A549 (cell line): ENCODE measurements at regions not wholly inside any gene's neighbourhood (a gene's known extent, or its start where the extent isn't known, plus 50 kb on each side); places are given as distances from the start of the nearest gene placed in this dataset.

Experiments
- EP300 ChIP-seq, 2 experiments: fragments of >200 bp; sonication (Bioruptor Twin); formaldehyde crosslinking; IDR thresholded peaks; 2 replicates in 1 of 2; 3 replicates in 1 of 2; pipeline ENCODE4 v1.6.1; 2016 to 2017
- FOSL2 ChIP-seq, 2 experiments: fragments of 450-650 bp in 1 of 2; fragments of >200 bp in 1 of 2; sonication (Bioruptor Twin) in 1 of 2; formaldehyde crosslinking; IDR thresholded peaks; 2 replicates each; pipeline versions ENCODE4 v1.5.0 to v1.6.1; 2016 to 2020; ENCODE audit warnings: mild to moderate bottlenecking in 1 of 2, moderate library complexity in 1 of 2
- KDM5A ChIP-seq: fragments of 200-600 bp; sonication (generic); IDR thresholded peaks from 2 replicates; pipeline ENCODE4 v1.6.1; 2016; ENCODE audit warnings: antibody characterized with exemption, mild to moderate bottlenecking
- MAZ ChIP-seq: fragments of 150-350 bp; IDR thresholded peaks from 2 replicates; pipeline ENCODE4 v1.6.1; 2014; ENCODE audit warnings: antibody characterized with exemption, low read depth, low read length, borderline replicate concordance
- POLR2A ChIP-seq: IDR thresholded peaks from 2 replicates; pipeline ENCODE4 v1.6.1; 2012; ENCODE audit warnings: mild to moderate bottlenecking, low read length
- ZFP36 ChIP-seq: fragments of 450-650 bp; IDR thresholded peaks from 2 replicates; pipeline ENCODE4 v1.6.1; 2014; ENCODE audit warnings: borderline replicate concordance; ENCODE audit not compliant: partially characterized antibody
- TF ChIP-seq, protein P1 (sequence below): fragments of >200 bp; sonication (Bioruptor Twin); formaldehyde crosslinking; IDR thresholded peaks from 3 replicates; pipeline ENCODE4 v1.5.1; 2016
- TF ChIP-seq, protein P2 (sequence below): fragments of >200 bp; sonication (Bioruptor Twin); formaldehyde crosslinking; IDR thresholded peaks from 3 replicates; pipeline ENCODE4 v1.6.1; 2016
- TF ChIP-seq, protein P3 (sequence below): fragments of 200-600 bp; sonication (generic); IDR thresholded peaks from 2 replicates; pipeline ENCODE4 v1.6.1; 2016; ENCODE audit warnings: antibody characterized with exemption, mild to moderate bottlenecking, moderate library complexity
- TF ChIP-seq, protein P4 (sequence below): fragments of 450-650 bp; IDR thresholded peaks from 2 replicates; pipeline ENCODE4 v1.6.1; 2014; ENCODE audit warnings: antibody characterized with exemption

DNA sequence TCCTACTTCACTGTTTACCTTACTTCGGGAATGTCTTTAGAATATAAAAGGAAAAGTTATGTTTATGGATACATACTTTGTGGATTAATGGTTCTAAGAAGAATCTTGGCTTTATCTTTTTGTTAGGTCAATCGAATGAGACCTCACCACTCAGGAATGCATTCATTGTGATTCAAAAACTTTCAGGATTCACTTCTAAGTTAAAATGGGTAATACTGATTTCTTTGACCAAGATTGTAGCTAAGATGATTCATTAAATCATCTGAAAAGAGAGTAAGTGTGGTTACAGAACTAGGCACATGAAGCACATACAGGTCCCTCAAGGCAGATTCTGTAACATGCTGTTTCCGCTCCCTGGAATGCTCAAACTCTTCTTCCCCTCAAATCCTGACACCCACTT, 716.4 kb downstream of the KCNA4 start:
- TF ChIP-seq MAZ (no peak), FOSL2 (IDR thresholded peaks at IDR 0.05) (no peak), FOSL2 (CRISPR knock-in tag; IDR thresholded peaks at IDR 0.05) (no peak), ZFP36 (no peak), EP300 (IDR thresholded peaks at IDR 0.05) (no peak), POLR2A (no peak), KDM5A (no peak)
- TF ChIP-seq, protein P1, sequence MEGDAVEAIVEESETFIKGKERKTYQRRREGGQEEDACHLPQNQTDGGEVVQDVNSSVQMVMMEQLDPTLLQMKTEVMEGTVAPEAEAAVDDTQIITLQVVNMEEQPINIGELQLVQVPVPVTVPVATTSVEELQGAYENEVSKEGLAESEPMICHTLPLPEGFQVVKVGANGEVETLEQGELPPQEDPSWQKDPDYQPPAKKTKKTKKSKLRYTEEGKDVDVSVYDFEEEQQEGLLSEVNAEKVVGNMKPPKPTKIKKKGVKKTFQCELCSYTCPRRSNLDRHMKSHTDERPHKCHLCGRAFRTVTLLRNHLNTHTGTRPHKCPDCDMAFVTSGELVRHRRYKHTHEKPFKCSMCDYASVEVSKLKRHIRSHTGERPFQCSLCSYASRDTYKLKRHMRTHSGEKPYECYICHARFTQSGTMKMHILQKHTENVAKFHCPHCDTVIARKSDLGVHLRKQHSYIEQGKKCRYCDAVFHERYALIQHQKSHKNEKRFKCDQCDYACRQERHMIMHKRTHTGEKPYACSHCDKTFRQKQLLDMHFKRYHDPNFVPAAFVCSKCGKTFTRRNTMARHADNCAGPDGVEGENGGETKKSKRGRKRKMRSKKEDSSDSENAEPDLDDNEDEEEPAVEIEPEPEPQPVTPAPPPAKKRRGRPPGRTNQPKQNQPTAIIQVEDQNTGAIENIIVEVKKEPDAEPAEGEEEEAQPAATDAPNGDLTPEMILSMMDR = no peak
- TF ChIP-seq, protein P2, sequence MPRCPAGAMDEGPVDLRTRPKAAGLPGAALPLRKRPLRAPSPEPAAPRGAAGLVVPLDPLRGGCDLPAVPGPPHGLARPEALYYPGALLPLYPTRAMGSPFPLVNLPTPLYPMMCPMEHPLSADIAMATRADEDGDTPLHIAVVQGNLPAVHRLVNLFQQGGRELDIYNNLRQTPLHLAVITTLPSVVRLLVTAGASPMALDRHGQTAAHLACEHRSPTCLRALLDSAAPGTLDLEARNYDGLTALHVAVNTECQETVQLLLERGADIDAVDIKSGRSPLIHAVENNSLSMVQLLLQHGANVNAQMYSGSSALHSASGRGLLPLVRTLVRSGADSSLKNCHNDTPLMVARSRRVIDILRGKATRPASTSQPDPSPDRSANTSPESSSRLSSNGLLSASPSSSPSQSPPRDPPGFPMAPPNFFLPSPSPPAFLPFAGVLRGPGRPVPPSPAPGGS = no peak
- TF ChIP-seq, protein P3, sequence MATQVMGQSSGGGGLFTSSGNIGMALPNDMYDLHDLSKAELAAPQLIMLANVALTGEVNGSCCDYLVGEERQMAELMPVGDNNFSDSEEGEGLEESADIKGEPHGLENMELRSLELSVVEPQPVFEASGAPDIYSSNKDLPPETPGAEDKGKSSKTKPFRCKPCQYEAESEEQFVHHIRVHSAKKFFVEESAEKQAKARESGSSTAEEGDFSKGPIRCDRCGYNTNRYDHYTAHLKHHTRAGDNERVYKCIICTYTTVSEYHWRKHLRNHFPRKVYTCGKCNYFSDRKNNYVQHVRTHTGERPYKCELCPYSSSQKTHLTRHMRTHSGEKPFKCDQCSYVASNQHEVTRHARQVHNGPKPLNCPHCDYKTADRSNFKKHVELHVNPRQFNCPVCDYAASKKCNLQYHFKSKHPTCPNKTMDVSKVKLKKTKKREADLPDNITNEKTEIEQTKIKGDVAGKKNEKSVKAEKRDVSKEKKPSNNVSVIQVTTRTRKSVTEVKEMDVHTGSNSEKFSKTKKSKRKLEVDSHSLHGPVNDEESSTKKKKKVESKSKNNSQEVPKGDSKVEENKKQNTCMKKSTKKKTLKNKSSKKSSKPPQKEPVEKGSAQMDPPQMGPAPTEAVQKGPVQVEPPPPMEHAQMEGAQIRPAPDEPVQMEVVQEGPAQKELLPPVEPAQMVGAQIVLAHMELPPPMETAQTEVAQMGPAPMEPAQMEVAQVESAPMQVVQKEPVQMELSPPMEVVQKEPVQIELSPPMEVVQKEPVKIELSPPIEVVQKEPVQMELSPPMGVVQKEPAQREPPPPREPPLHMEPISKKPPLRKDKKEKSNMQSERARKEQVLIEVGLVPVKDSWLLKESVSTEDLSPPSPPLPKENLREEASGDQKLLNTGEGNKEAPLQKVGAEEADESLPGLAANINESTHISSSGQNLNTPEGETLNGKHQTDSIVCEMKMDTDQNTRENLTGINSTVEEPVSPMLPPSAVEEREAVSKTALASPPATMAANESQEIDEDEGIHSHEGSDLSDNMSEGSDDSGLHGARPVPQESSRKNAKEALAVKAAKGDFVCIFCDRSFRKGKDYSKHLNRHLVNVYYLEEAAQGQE = no peak
- TF ChIP-seq, protein P4, sequence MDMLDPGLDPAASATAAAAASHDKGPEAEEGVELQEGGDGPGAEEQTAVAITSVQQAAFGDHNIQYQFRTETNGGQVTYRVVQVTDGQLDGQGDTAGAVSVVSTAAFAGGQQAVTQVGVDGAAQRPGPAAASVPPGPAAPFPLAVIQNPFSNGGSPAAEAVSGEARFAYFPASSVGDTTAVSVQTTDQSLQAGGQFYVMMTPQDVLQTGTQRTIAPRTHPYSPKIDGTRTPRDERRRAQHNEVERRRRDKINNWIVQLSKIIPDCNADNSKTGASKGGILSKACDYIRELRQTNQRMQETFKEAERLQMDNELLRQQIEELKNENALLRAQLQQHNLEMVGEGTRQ = no peak
